HEK293 (cell line): ENCODE measurements at regions not wholly inside any gene's neighbourhood (a gene's known extent, or its start where the extent isn't known, plus 50 kb on each side); places are given as distances from the start of the nearest gene placed in this dataset.

ENCODE experiments used
- ELK4 ChIP-seq: IDR thresholded peaks from 2 replicates; pipeline ENCODE4 v1.6.1; 2011; ENCODE audit warnings: mild to moderate bottlenecking, low read depth, low read length, borderline replicate concordance
- GLIS1 ChIP-seq: fragments of 450-650 bp; formaldehyde crosslinking; IDR thresholded peaks from 2 replicates; pipeline ENCODE4 v1.5.1; 2016; ENCODE audit warnings: missing biosample characterization, missing genetic modification characterization
- ZNF24 ChIP-seq: fragments of 450-650 bp; formaldehyde crosslinking; IDR thresholded peaks from 2 replicates; pipeline ENCODE4 v1.5.1; 2016; ENCODE audit warnings: missing biosample characterization, missing genetic modification characterization
- ZNF660 ChIP-seq: fragments of 450-650 bp; IDR thresholded peaks from 2 replicates; pipeline ENCODE4 v1.5.1; 2018; ENCODE audit warnings: missing biosample characterization, mild to moderate bottlenecking, missing genetic modification characterization
- ZNF768 ChIP-seq: fragments of 450-650 bp; formaldehyde crosslinking; IDR thresholded peaks from 2 replicates; pipeline ENCODE4 v1.5.1; 2018; ENCODE audit warnings: missing biosample characterization, mild to moderate bottlenecking, missing genetic modification characterization
- TF ChIP-seq, protein P1 (sequence below): fragments of 450-650 bp; formaldehyde crosslinking; IDR thresholded peaks from 2 replicates; pipeline ENCODE4 v1.5.1; 2016; ENCODE audit warnings: missing biosample characterization, missing genetic modification characterization
- TF ChIP-seq, protein P2 (sequence below): fragments of 450-650 bp; formaldehyde crosslinking; IDR thresholded peaks from 2 replicates; pipeline ENCODE4 v1.5.1; 2016; ENCODE audit warnings: missing biosample characterization, missing genetic modification characterization
- TF ChIP-seq, protein P3 (sequence below): fragments of 450-650 bp; formaldehyde crosslinking; IDR thresholded peaks from 2 replicates; pipeline ENCODE4 v1.5.1; 2016; ENCODE audit warnings: missing biosample characterization, missing genetic modification characterization
- TF ChIP-seq, protein P4 (sequence below): fragments of 450-650 bp; formaldehyde crosslinking; IDR thresholded peaks from 2 replicates; pipeline ENCODE4 v1.5.1; 2016; ENCODE audit warnings: missing biosample characterization, missing genetic modification characterization

DNA sequence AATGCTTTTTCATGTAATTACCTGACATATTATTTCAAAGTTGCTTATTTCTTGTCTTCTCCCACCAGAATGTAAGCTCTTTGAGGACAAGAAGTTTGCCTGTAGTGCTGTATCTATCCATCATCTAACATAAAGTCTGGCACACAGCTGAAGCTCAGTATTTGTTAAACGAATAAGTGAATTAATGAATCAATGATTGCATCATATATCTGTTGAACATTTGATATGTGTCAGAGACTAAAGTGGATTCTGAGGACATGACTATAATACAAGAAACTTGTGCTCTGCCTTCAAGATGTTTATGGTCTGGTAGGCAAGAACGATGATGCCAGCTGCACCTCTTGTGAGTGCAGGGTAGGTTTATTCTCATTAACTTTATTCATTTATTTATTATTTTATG lies 115.4 kb upstream of the SCAF11 start:
- TF ChIP-seq, protein P1, sequence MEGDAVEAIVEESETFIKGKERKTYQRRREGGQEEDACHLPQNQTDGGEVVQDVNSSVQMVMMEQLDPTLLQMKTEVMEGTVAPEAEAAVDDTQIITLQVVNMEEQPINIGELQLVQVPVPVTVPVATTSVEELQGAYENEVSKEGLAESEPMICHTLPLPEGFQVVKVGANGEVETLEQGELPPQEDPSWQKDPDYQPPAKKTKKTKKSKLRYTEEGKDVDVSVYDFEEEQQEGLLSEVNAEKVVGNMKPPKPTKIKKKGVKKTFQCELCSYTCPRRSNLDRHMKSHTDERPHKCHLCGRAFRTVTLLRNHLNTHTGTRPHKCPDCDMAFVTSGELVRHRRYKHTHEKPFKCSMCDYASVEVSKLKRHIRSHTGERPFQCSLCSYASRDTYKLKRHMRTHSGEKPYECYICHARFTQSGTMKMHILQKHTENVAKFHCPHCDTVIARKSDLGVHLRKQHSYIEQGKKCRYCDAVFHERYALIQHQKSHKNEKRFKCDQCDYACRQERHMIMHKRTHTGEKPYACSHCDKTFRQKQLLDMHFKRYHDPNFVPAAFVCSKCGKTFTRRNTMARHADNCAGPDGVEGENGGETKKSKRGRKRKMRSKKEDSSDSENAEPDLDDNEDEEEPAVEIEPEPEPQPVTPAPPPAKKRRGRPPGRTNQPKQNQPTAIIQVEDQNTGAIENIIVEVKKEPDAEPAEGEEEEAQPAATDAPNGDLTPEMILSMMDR (tag by site-specific recombination) = no peak
- no peak for TF ChIP-seq ZNF660 (tag by site-specific recombination)
- TF ChIP-seq, protein P2, sequence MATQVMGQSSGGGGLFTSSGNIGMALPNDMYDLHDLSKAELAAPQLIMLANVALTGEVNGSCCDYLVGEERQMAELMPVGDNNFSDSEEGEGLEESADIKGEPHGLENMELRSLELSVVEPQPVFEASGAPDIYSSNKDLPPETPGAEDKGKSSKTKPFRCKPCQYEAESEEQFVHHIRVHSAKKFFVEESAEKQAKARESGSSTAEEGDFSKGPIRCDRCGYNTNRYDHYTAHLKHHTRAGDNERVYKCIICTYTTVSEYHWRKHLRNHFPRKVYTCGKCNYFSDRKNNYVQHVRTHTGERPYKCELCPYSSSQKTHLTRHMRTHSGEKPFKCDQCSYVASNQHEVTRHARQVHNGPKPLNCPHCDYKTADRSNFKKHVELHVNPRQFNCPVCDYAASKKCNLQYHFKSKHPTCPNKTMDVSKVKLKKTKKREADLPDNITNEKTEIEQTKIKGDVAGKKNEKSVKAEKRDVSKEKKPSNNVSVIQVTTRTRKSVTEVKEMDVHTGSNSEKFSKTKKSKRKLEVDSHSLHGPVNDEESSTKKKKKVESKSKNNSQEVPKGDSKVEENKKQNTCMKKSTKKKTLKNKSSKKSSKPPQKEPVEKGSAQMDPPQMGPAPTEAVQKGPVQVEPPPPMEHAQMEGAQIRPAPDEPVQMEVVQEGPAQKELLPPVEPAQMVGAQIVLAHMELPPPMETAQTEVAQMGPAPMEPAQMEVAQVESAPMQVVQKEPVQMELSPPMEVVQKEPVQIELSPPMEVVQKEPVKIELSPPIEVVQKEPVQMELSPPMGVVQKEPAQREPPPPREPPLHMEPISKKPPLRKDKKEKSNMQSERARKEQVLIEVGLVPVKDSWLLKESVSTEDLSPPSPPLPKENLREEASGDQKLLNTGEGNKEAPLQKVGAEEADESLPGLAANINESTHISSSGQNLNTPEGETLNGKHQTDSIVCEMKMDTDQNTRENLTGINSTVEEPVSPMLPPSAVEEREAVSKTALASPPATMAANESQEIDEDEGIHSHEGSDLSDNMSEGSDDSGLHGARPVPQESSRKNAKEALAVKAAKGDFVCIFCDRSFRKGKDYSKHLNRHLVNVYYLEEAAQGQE (tag by site-specific recombination) = no peak
- TF ChIP-seq ELK4 = no peak
- TF ChIP-seq GLIS1 (tag by site-specific recombination) = no peak
- TF ChIP-seq, protein P3, sequence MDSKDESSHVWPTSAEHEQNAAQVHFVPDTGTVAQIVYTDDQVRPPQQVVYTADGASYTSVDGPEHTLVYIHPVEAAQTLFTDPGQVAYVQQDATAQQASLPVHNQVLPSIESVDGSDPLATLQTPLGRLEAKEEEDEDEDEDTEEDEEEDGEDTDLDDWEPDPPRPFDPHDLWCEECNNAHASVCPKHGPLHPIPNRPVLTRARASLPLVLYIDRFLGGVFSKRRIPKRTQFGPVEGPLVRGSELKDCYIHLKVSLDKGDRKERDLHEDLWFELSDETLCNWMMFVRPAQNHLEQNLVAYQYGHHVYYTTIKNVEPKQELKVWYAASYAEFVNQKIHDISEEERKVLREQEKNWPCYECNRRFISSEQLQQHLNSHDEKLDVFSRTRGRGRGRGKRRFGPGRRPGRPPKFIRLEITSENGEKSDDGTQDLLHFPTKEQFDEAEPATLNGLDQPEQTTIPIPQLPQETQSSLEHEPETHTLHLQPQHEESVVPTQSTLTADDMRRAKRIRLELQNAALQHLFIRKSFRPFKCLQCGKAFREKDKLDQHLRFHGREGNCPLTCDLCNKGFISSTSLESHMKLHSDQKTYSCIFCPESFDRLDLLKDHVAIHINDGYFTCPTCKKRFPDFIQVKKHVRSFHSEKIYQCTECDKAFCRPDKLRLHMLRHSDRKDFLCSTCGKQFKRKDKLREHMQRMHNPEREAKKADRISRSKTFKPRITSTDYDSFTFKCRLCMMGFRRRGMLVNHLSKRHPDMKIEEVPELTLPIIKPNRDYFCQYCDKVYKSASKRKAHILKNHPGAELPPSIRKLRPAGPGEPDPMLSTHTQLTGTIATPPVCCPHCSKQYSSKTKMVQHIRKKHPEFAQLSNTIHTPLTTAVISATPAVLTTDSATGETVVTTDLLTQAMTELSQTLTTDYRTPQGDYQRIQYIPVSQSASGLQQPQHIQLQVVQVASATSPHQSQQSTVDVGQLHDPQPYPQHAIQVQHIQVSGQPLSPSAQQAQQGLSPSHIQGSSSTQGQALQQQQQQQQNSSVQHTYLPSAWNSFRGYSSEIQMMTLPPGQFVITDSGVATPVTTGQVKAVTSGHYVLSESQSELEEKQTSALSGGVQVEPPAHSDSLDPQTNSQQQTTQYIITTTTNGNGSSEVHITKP (tag by site-specific recombination) = no peak
- TF ChIP-seq, protein P4, sequence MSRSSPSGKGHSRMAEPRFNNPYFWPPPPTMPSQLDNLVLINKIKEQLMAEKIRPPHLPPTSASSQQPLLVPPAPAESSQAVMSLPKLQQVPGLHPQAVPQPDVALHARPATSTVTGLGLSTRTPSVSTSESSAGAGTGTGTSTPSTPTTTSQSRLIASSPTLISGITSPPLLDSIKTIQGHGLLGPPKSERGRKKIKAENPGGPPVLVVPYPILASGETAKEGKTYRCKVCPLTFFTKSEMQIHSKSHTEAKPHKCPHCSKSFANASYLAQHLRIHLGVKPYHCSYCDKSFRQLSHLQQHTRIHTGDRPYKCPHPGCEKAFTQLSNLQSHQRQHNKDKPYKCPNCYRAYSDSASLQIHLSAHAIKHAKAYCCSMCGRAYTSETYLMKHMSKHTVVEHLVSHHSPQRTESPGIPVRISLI = no peak
- no peak for TF ChIP-seq ZNF768 (tag by site-specific recombination)
- TF ChIP-seq ZNF24 = no peak
